ENCODE measurements at regions not wholly inside any gene's neighbourhood (a gene's known extent, or its start where the extent isn't known, plus 50 kb on each side); places are given as distances from the start of the nearest gene placed in this dataset.

DNA sequence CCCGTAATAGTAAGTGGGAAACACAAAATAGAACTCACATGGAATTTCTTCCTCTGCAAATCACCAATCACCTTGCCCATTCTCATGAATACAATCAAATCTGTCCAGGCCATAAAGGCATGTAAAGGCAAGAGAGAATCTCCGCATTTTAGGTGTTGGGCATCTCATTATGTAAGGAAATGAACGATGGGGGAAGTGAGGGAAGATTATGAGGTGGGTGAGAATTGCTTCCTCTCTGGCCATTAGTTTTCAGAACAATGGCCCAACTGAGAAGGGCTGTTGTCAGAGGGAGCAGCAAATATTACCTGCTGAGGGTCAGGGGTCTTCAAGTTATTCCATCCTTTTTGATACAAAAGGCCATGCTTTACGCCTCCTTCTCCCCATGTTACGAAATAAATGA, 455.1 kb downstream of the ARHGEF28 start:
- DNase-seq (ENCODE audit: low read depth) (no peak), FAIRE-seq (no peak)
- TF ChIP-seq, protein P1, sequence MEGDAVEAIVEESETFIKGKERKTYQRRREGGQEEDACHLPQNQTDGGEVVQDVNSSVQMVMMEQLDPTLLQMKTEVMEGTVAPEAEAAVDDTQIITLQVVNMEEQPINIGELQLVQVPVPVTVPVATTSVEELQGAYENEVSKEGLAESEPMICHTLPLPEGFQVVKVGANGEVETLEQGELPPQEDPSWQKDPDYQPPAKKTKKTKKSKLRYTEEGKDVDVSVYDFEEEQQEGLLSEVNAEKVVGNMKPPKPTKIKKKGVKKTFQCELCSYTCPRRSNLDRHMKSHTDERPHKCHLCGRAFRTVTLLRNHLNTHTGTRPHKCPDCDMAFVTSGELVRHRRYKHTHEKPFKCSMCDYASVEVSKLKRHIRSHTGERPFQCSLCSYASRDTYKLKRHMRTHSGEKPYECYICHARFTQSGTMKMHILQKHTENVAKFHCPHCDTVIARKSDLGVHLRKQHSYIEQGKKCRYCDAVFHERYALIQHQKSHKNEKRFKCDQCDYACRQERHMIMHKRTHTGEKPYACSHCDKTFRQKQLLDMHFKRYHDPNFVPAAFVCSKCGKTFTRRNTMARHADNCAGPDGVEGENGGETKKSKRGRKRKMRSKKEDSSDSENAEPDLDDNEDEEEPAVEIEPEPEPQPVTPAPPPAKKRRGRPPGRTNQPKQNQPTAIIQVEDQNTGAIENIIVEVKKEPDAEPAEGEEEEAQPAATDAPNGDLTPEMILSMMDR (IDR thresholded peaks at IDR 0.05; ENCODE audit: insufficient read depth, low read length, severe bottlenecking), result no peak
- H3K36me3 ChIP-seq (ENCODE audit: control insufficient read depth, insufficient read depth, low read length), result no peaks in the 10 kb centered on the region
- no peak overlapping the region for H3K4me3 ChIP-seq (ENCODE audit: low read depth, low read length)
- H3K27me3 ChIP-seq (ENCODE audit: control insufficient read depth, insufficient read depth, low read length), result no peaks in the 10 kb centered on the region

DNA sequence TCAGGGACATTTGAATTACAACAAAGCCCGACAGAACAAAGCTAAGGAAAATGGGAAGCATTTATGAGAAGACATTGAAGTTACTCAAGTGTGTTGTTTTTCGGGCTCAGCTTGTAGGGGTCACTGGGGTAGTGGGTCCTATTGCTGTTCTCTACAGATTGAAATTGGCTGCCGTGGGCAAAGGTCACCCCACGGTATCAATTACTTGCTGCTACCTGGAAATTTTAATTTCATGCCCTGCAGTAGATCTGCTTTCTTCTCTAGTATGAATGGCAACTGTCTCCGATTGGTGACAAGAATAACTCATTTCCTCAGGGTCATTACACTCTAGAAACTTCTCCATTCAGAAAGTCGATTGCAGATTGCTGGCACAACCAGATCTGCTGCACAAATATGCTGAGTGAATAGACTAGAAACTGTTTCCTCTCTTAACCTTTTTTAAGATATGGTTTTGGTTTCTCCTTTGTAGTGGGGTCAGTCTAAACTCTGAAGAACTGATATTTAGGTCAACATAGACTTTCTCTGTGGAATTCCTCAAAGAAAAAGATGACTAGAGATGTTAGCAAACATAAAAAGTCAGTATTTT, 454.1 kb downstream of the ARHGEF28 start:
- TF ChIP-seq, protein P1 (IDR thresholded peaks at IDR 0.05; ENCODE audit: insufficient read depth, low read length, severe bottlenecking), result no peak
- no peaks in the 10 kb centered on the region for H3K36me3 ChIP-seq (ENCODE audit: control insufficient read depth, insufficient read depth, low read length)
- H3K27me3 ChIP-seq (ENCODE audit: control insufficient read depth, insufficient read depth, low read length), result no peaks in the 10 kb centered on the region
- H3K4me3 ChIP-seq (ENCODE audit: low read depth, low read length), result no peak overlapping the region
- no peak for DNase-seq (ENCODE audit: low read depth)
- no peak for FAIRE-seq

DNA sequence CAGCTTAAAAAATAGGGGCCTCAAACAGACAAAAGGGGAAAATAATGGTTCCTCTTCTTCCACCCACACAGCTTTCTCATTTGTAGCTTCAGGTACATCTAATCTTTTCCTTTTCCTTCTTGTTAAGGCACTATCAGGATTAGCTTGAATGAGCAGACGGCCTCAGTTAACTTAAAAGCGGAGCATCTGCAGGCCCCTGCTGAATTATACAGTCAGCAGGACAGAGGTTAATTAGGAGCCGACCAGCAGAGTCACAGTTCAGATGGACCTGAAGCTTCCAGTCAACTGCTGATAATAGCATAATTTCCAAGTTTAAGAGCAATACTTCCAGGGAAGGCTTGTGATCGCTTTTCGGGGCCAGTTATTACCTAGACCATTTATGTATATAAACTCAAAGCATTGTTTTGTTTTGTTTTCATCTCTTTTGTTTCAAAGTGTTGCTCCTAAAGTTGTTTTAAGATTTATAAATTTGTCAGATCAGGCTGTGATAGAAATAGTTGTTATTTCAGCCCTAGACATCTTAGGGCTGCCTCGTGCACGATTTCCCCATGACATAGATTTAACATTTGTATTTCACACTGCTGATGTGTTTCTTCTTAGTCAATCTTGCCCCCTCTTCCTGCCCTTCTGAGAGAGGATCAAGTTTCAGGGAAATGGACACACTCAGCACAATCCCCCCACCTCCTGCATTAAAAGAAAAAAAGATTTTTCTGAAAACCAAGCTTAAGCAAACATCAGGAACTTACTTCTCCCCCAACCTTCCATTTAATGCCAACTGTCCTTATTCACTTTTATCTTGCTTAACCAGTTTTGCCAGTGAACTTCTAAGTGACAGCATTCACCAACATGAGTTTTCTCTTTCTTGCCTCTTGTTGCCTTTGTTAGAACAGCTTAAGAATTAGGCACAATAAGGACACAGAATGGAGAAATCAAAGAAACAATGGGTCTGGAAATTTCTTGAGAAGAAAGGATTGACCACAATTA, 449.8 kb downstream of the ARHGEF28 start:
- no peak for FAIRE-seq
- Histone ChIP-seq H3K4me3 (ENCODE audit: low read depth, low read length) (no peak overlapping the region), H3K27me3 (ENCODE audit: control insufficient read depth, insufficient read depth, low read length) (no peaks in the 10 kb centered on the region), H3K36me3 (ENCODE audit: control insufficient read depth, insufficient read depth, low read length) (no peaks in the 10 kb centered on the region)
- DNase-seq (ENCODE audit: low read depth), result peak; percentile 74
- TF ChIP-seq, protein P1 (IDR thresholded peaks at IDR 0.05; ENCODE audit: insufficient read depth, low read length, severe bottlenecking), result no peak

DNA sequence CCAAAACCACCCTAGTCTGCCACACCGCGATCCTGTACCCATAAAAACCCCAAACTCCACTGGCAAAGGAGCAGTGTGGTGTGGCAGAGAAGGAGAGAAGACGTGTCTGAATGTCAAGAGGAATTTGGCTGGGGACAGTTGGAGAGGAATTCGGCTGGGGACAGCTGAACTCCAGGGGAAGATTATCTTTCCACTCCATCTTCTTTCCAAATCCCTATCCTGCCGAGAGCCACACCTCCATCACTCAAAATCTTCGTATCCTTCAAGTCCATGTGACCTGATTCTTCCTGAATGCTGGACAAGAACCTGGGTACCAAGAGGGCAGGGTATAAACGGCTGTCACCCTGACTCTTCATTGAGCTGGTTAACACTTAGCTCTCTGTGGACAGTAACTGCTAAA, 448.1 kb downstream of the ARHGEF28 start:
- no peaks in the 10 kb centered on the region for H3K36me3 ChIP-seq (ENCODE audit: control insufficient read depth, insufficient read depth, low read length)
- FAIRE-seq, result no peak
- DNase-seq (ENCODE audit: low read depth), result no peak
- TF ChIP-seq, protein P1 (IDR thresholded peaks at IDR 0.05; ENCODE audit: insufficient read depth, low read length, severe bottlenecking), result no peak
- no peak overlapping the region for H3K4me3 ChIP-seq (ENCODE audit: low read depth, low read length)
- no peaks in the 10 kb centered on the region for H3K27me3 ChIP-seq (ENCODE audit: control insufficient read depth, insufficient read depth, low read length)

DNA sequence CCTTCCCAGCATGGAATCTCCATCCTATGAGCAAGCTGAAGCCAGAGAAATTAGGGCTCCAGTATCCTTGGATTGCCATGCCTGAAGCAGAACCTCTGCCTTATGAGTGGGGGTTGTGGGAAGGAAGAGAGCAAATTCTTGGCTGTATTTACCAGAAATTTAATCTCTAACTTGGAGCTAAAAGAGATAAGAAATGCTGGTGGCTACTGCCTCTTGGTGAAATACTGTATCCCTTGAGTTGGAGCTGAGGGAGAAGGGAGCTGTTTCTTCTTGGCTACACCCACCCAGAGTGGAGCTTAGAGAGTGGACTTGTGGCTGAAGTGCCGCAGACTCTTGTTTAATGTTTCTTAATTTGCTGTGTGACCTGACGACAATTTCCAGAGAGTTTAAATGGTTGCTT, 447.3 kb downstream of the ARHGEF28 start:
- FAIRE-seq, result peak; percentile 23
- DNase-seq (ENCODE audit: low read depth), result no peak
- Histone ChIP-seq H3K27me3 (ENCODE audit: control insufficient read depth, insufficient read depth, low read length) (no peaks in the 10 kb centered on the region), H3K36me3 (ENCODE audit: control insufficient read depth, insufficient read depth, low read length) (no peaks in the 10 kb centered on the region), H3K4me3 (ENCODE audit: low read depth, low read length) (no peak overlapping the region)
- TF ChIP-seq, protein P1 (IDR thresholded peaks at IDR 0.05; ENCODE audit: insufficient read depth, low read length, severe bottlenecking), result no peak

Data from bronchial epithelial cell (primary cell).